ENCODE measurements at regions not wholly inside any gene's neighbourhood (a gene's known extent, or its start where the extent isn't known, plus 50 kb on each side); places are given as distances from the start of the nearest gene placed in this dataset.

DNA sequence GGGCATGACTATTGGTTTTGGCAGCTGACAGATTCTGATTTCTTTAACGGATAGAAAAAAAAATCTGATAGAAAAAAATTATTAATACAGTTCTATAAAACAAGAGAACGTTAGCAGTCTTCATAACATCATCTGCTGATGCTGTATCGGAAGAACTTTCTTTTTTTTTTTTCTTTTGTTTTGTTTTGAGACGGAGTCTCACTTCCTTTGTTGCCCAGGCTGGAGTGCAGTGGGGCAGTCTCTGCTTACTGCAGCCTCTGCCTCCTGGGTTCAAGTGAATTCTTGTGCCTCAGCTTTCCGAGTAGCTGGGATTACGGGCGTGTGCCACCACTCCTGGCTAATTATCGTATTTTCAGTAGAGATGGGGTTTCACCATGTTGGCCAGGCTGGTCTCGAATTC is 271.2 kb upstream of the DPPA4 start:
- H3K9me3 Mint-ChIP-seq: no peaks in the 10 kb centered on the region
- no peak for DNase-seq (ENCODE audit: low spot score)
- H3K4me1 Mint-ChIP-seq (ENCODE audit: low read depth): no peaks in the 10 kb centered on the region

GRCh38 chr3:109618766-109619378 is 281.5 kb upstream of the DPPA4 start:
- no peak for DNase-seq (ENCODE audit: low spot score)
- Mint-ChIP-seq H3K27me3 (ENCODE audit: insufficient read depth) (no peaks in the 10 kb centered on the region), H3K36me3 (ENCODE audit: low read depth) (no peaks in the 10 kb centered on the region), H3K27ac (no peak overlapping the region), H3K9me3 (no peaks in the 10 kb centered on the region), H3K4me3 (no peak overlapping the region), H3K4me1 (ENCODE audit: low read depth) (no peaks in the 10 kb centered on the region)
- intact Hi-C loops (cut with micrococcal nuclease): no loop called here

More for the DNA sequence above, 271.2 kb upstream of the DPPA4 start:
- H3K36me3 Mint-ChIP-seq (ENCODE audit: low read depth): no peaks in the 10 kb centered on the region
- intact Hi-C loops (cut with micrococcal nuclease): no loop called here
- H3K4me3 Mint-ChIP-seq: no peak overlapping the region
- no peaks in the 10 kb centered on the region for H3K27me3 Mint-ChIP-seq (ENCODE audit: insufficient read depth)
- H3K27ac Mint-ChIP-seq: no peak overlapping the region

GRCh38 chr3:109631897-109632296 is 294.6 kb upstream of the DPPA4 start:
- H3K9me3 Mint-ChIP-seq: no peaks in the 10 kb centered on the region
- intact Hi-C loops (cut with micrococcal nuclease): no loop called here
- H3K27me3 Mint-ChIP-seq (ENCODE audit: insufficient read depth): no peaks in the 10 kb centered on the region
- no peaks in the 10 kb centered on the region for H3K36me3 Mint-ChIP-seq (ENCODE audit: low read depth)
- H3K4me1 Mint-ChIP-seq (ENCODE audit: low read depth): no peaks in the 10 kb centered on the region
- DNase-seq (ENCODE audit: low spot score): no peak
- no peak overlapping the region for H3K4me3 Mint-ChIP-seq
- H3K27ac Mint-ChIP-seq: no peak overlapping the region

GRCh38 chr3:109640146-109640652 is 302.9 kb upstream of the DPPA4 start:
- Mint-ChIP-seq H3K27me3 (ENCODE audit: insufficient read depth) (no peaks in the 10 kb centered on the region), H3K4me1 (ENCODE audit: low read depth) (no peaks in the 10 kb centered on the region), H3K36me3 (ENCODE audit: low read depth) (no peaks in the 10 kb centered on the region), H3K4me3 (no peak overlapping the region), H3K27ac (no peak overlapping the region), H3K9me3 (no peaks in the 10 kb centered on the region)
- intact Hi-C loops (cut with micrococcal nuclease): no loop called here
- no peak for DNase-seq (ENCODE audit: low spot score)

- no peak for DNase-seq (ENCODE audit: low spot score)
- no peak overlapping the region for H3K4me3 Mint-ChIP-seq
- intact Hi-C loops (cut with micrococcal nuclease): no loop called here
- no peaks in the 10 kb centered on the region for H3K36me3 Mint-ChIP-seq (ENCODE audit: low read depth)
- no peaks in the 10 kb centered on the region for H3K9me3 Mint-ChIP-seq
- H3K27ac Mint-ChIP-seq: no peak overlapping the region
- H3K27me3 Mint-ChIP-seq (ENCODE audit: insufficient read depth): no peaks in the 10 kb centered on the region
- no peaks in the 10 kb centered on the region for H3K4me1 Mint-ChIP-seq (ENCODE audit: low read depth)
Measured at GRCh38 chr3:109642025-109642424, 304.7 kb upstream of the DPPA4 start.

- no peaks in the 10 kb centered on the region for H3K4me1 Mint-ChIP-seq (ENCODE audit: low read depth)
- no peak for DNase-seq (ENCODE audit: low spot score)
- H3K27me3 Mint-ChIP-seq (ENCODE audit: insufficient read depth): no peaks in the 10 kb centered on the region
- no peak overlapping the region for H3K27ac Mint-ChIP-seq
- intact Hi-C loops (cut with micrococcal nuclease): no loop called here
- H3K9me3 Mint-ChIP-seq: no peaks in the 10 kb centered on the region
- H3K4me3 Mint-ChIP-seq: no peak overlapping the region
- H3K36me3 Mint-ChIP-seq (ENCODE audit: low read depth): no peaks in the 10 kb centered on the region
Measured at GRCh38 chr3:109643590-109643989, 306.2 kb upstream of the DPPA4 start.

DNA sequence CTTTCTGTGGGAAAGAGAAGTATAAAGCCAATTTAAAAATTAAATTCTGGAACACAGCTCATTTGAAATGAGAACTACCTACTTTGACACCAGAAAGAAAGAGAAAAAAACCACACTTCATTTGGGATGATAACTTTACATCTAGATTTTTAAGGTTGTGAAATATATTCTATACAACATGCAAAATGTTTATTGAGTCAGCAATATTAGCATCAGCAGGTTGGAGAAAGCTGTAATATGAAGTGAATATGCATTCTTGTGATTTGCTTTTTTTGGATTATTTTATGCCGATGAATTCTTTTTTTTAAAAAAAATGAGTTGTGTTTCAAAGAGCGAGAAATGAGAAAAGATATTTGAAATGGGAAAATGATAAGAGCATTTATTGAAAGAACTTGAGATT is 307.0 kb upstream of the DPPA4 start:
- intact Hi-C loops (cut with micrococcal nuclease): no loop called here
- no peak for DNase-seq (ENCODE audit: low spot score)
- Mint-ChIP-seq H3K4me1 (ENCODE audit: low read depth) (no peaks in the 10 kb centered on the region), H3K27me3 (ENCODE audit: insufficient read depth) (no peaks in the 10 kb centered on the region), H3K27ac (no peak overlapping the region), H3K36me3 (ENCODE audit: low read depth) (no peaks in the 10 kb centered on the region), H3K9me3 (peaks cover 4% of the 10 kb centered on the region), H3K4me3 (no peak overlapping the region)

GRCh38 chr3:109644746-109645145 is 307.4 kb upstream of the DPPA4 start:
- Mint-ChIP-seq H3K36me3 (ENCODE audit: low read depth) (no peaks in the 10 kb centered on the region), H3K4me3 (no peak overlapping the region), H3K27me3 (ENCODE audit: insufficient read depth) (no peaks in the 10 kb centered on the region), H3K4me1 (ENCODE audit: low read depth) (no peaks in the 10 kb centered on the region), H3K27ac (no peak overlapping the region), H3K9me3 (peaks cover 4% of the 10 kb centered on the region)
- no peak for DNase-seq (ENCODE audit: low spot score)
- intact Hi-C loops (cut with micrococcal nuclease): no loop called here

- DNase-seq (ENCODE audit: low spot score): no peak
- Mint-ChIP-seq H3K36me3 (ENCODE audit: low read depth) (no peaks in the 10 kb centered on the region), H3K4me3 (no peak overlapping the region), H3K27me3 (ENCODE audit: insufficient read depth) (no peaks in the 10 kb centered on the region), H3K4me1 (ENCODE audit: low read depth) (no peaks in the 10 kb centered on the region), H3K27ac (no peak overlapping the region), H3K9me3 (peaks cover 12% of the 10 kb centered on the region)
- intact Hi-C loops (cut with micrococcal nuclease): no loop called here
Measured at GRCh38 chr3:109648027-109648426, 310.7 kb upstream of the DPPA4 start.

DNA sequence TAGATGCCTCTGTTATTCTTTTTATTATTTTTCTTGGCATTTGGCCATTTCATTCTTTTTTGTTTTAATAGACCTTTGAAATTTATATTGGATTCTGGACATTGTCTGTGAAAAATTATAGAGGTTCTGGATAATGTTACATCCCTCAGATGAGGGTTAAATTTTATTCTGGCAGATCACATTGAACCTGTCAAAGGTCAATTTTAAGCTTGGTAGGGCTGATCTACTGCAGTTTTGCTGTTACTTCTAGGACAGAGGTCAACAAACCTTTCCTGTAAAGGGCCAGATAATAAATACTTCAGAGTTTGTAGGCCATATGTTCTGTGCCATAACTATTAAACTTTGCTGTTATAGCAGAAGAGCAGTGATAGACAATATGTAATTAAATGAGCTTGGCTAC is 318.9 kb upstream of the DPPA4 start:
- H3K36me3 Mint-ChIP-seq (ENCODE audit: low read depth): no peaks in the 10 kb centered on the region
- no peaks in the 10 kb centered on the region for H3K4me1 Mint-ChIP-seq (ENCODE audit: low read depth)
- H3K4me3 Mint-ChIP-seq: no peak overlapping the region
- DNase-seq (ENCODE audit: low spot score): no peak
- intact Hi-C loops (cut with micrococcal nuclease): no loop called here
- H3K9me3 Mint-ChIP-seq: peaks cover 8% of the 10 kb centered on the region
- H3K27me3 Mint-ChIP-seq (ENCODE audit: insufficient read depth): no peaks in the 10 kb centered on the region
- H3K27ac Mint-ChIP-seq: no peak overlapping the region

- intact Hi-C loops (cut with micrococcal nuclease): no loop called here
- no peak overlapping the region for H3K27ac Mint-ChIP-seq
- H3K36me3 Mint-ChIP-seq (ENCODE audit: low read depth): no peaks in the 10 kb centered on the region
- H3K27me3 Mint-ChIP-seq (ENCODE audit: insufficient read depth): no peaks in the 10 kb centered on the region
- H3K4me3 Mint-ChIP-seq: no peak overlapping the region
- no peak for DNase-seq (ENCODE audit: low spot score)
- no peaks in the 10 kb centered on the region for H3K9me3 Mint-ChIP-seq
- no peaks in the 10 kb centered on the region for H3K4me1 Mint-ChIP-seq (ENCODE audit: low read depth)
Measured at GRCh38 chr3:109678600-109678999, 341.3 kb upstream of the DPPA4 start.

GRCh38 chr3:109679664-109680063 is 342.3 kb upstream of the DPPA4 start:
- no peak for DNase-seq (ENCODE audit: low spot score)
- no peaks in the 10 kb centered on the region for H3K4me1 Mint-ChIP-seq (ENCODE audit: low read depth)
- intact Hi-C loops (cut with micrococcal nuclease): no loop called here
- no peak overlapping the region for H3K27ac Mint-ChIP-seq
- no peaks in the 10 kb centered on the region for H3K27me3 Mint-ChIP-seq (ENCODE audit: insufficient read depth)
- H3K4me3 Mint-ChIP-seq: no peak overlapping the region
- H3K36me3 Mint-ChIP-seq (ENCODE audit: low read depth): no peaks in the 10 kb centered on the region
- no peaks in the 10 kb centered on the region for H3K9me3 Mint-ChIP-seq

DNA sequence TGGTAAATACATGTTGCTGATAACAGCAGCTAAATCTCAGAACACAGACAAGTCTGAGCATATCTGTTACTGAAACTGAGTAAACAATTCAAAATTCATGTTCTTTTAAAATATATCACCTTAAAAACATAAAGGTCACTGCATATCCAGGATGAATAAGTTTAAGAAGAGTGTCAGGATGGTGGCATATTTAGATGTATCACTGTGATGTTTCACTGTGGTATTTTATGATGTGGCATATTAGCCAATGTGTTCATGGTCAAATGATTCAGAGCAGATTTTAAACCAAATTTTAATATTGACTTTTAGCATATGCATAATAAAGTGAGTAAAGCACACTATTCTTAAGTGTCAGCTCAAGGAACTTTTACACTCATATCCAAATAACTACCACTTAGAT is 346.4 kb upstream of the DPPA4 start:
- Mint-ChIP-seq H3K4me3 (no peak overlapping the region), H3K27me3 (ENCODE audit: insufficient read depth) (no peaks in the 10 kb centered on the region), H3K9me3 (no peaks in the 10 kb centered on the region), H3K27ac (no peak overlapping the region), H3K36me3 (ENCODE audit: low read depth) (no peaks in the 10 kb centered on the region), H3K4me1 (ENCODE audit: low read depth) (no peaks in the 10 kb centered on the region)
- intact Hi-C loops (cut with micrococcal nuclease): no loop called here
- no peak for DNase-seq (ENCODE audit: low spot score)

Measured in activated T-helper 1 cell treated with anti-CD3 and anti-CD28 coated beads, Interleukin-12 subunit alpha, Interleukin-12 subunit beta, Interleukin-2, Interleukin-4 antibody, amounts not matched to agents 30 ng/mL and 10 ng/mL and 1 ng/mL, durations not matched to agents 14 hours and 24 hours and 36 hours (primary cell).